ENCODE measurements at regions not wholly inside any gene's neighbourhood (a gene's known extent, or its start where the extent isn't known, plus 50 kb on each side); places are given as distances from the start of the nearest gene placed in this dataset.

- TF ChIP-seq CTCF (IDR thresholded peaks at IDR 0.05) (no peak), POLR2A (IDR thresholded peaks at IDR 0.05) (no peak)
Measured at GRCh38 chr22:23418159-23418788, 161.8 kb downstream of the IGLL1 start.

Data from right lobe of liver (tissue), 4 donors.